GM18870 (cell line): ENCODE measurements at regions not wholly inside any gene's neighbourhood (a gene's known extent, or its start where the extent isn't known, plus 50 kb on each side); places are given as distances from the start of the nearest gene placed in this dataset.
"Not testable (repeated sequence)": the region's sequence is repeated elsewhere in the genome, so short reads cannot be mapped to it uniquely, and the experiment has no call there.

ENCODE experiments used
- ATAC-seq: cut with Tn5 transposase; IDR thresholded peaks from one replicate; pipeline ENCODE4 v1.9.1; 2021; ENCODE audit warnings: moderate library complexity; ENCODE audit not compliant: unreplicated experiment

DNA sequence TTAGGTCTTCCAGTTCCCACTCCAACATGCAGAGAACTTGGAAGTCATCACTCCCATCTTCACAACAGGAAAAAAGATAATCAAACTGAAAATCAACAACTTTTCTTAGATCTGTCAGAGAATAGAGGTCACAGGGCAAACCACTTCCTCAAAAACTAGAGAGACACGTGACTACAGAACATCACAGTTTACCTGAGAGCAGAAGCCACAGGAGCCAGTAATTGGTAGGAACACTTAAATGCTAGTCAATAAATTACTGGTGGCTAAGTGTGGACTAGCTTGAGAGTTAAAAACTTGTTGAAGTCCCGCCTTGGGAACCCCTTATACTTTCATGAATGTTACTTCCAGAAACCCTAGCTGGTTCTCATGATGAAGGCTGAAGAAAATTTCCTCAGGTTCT, 81.1 kb downstream of the THSD1 start:
- ATAC-seq = peak; percentile 72

GRCh38 chr13:52319876-52320275, 86.1 kb downstream of the THSD1 start:
- no peak for ATAC-seq

- ATAC-seq = not testable (repeated sequence)
Measured at GRCh38 chr13:52309833-52310232, 96.1 kb downstream of the THSD1 start.

- not testable (repeated sequence) for ATAC-seq
Measured at GRCh38 chr13:52306336-52306735, 99.6 kb downstream of the THSD1 start.

DNA sequence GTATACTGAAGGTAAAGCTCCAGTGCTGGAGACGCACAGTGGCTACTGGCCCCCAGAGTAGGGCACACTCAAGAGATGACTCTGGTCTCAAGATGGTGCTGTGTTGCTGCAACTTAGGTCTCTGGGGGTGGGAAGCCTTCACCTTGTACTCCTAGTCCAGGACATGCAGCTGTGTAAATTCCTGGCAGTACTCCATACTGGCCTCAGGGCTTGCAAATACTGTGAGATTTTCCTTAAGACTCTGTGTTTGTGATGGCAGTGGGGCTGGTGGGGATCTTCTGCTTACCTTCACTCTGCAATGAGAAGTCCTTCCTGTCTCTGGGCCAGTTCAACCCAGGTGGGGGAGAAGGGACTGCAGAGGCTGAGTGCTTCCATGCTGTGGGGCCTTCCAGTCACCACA, 102.9 kb downstream of the THSD1 start:
- not testable (repeated sequence) for ATAC-seq

DNA sequence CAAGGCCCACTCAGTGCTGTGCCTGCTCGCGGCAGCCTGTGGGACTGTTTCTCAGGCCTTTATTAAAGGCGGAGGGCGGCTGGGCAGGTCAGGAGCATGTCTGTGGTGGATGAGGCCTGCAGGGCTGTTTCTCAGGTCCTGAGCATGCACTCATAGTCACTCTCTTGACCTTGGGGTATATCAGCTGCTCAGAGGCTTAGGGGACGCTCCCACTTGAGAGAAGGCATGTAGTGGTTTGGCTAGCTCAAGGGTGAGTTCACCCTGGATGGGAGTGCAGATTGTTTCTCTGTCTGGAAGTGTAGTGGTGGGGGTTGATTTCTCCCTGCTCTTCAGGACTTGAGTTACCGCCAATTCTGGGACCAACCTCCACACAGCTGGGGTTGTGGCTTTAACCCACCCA, 103.3 kb downstream of the THSD1 start:
- not testable (repeated sequence) for ATAC-seq

DNA sequence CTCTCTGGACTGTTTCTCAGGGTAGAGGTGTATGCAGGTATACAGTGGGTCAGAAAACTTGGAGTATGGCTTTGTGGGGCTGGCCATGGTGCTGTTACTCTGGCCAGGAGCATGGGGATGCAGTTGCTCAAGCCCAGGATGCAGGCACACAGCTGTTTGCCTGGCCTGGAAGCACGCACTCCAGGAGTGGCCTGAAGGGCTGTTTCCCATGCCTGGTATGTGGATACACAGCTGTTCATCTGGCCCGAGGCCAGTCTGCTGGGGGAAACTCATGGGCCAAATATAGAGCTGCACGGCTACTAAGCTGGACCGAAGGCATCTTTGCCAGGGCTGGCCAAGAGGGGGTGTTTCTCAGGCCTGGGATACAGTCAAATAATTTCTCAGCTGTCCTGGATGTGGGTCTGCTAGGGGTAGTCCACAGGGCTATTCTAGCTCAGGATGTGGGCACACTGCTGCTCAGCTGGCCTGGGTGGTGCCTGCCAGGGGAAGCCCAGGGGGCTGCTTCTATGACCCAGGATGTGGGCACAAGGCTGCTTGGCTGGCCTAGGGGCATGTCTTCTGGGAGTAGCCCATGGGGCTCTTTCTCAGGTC, 104.1 kb downstream of the THSD1 start:
- not testable (repeated sequence) for ATAC-seq

DNA sequence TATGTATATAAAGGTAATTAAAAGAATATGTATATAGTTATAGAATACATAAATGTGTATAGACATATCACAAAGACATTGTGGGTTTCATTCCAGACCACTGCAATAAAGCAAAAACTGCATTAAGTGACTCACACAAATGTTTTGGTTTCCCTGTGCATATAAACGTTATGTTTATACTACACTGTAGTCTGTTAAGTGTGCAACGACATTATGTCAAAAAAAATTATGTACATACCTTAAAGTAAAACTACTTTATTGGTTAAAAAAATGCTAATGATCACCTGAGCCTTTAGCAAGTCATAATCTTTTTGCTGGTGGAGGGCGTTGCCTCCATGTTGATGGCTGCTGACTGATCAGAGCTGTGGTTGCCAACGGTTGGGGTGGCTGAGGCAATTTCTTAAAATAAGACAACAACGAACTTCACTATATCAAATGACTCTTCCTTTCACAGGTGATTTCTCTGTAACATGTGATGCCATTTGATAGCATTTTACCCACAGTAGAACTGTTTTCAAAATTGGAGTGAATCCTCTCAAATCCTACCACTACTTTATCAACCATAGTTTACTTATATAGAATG, 107.8 kb downstream of the THSD1 start:
- not testable (repeated sequence) for ATAC-seq

GRCh38 chr13:52288891-52289290, 117.1 kb downstream of the THSD1 start:
- not testable (repeated sequence) for ATAC-seq

DNA sequence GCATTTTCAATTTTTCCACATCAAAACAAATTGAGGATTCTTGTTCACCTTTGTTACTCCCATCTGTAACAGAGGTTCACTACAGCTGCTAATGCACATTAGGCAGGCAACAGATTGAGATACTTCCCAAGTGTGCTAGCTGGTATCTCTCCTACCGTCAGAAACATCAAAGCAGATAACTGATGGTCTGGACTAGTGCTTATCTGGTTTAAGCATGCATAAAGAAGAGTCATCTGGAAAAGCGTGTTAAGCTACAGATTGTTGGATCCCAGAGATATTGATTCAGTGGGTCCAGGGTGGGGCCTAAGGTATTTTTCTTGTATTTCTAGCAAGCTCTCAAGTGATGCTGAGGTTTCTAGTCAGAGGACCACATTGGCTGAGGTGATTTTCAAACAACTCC, 122.0 kb upstream of the NEK3 start:
- ATAC-seq = not testable (repeated sequence)

DNA sequence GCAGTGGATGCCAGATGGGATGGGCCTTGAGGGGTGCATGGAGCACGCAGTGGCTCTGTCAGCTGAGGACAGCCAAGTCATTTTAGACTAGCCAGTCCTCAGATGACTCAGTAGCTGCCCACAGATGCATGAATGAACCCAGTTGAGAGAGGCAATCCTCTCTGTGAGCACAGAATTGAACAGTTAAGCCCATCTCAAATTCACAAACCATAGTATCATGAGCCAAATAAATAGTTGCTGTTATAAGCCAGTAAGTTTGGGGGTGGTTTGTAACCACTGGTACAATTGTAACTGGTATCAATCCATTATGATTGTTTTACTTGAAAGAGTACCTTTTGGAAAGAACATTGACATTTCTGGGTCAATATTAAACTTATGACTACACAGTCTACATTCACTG, 120.0 kb upstream of the NEK3 start:
- ATAC-seq = not testable (repeated sequence)

DNA sequence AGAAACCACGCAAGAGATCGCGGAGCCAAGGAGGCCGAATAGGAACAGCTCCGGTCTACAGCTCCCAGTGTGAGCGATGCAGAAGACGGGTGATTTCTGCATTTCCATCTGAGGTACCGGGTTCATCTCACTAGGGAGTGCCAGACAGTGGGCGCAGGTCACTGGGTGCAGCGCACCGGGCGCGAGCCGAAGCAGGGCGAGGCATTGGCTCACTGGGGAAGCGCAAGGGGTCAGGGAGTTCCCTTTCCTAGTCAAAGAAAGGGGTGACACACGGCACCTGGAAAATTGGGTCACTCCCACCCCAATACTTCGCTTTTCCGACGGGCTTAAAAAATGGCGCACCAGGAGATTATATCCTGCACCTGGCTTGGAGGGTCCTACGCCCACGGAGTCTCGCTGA, 94.9 kb upstream of the NEK3 start:
- not testable (repeated sequence) for ATAC-seq

GRCh38 chr13:52240752-52241151, 81.4 kb upstream of the NEK3 start:
- ATAC-seq = peak; percentile 76

GRCh38 chr13:52235900-52236595, 76.7 kb upstream of the NEK3 start:
- ATAC-seq = peak; percentile 88

DNA sequence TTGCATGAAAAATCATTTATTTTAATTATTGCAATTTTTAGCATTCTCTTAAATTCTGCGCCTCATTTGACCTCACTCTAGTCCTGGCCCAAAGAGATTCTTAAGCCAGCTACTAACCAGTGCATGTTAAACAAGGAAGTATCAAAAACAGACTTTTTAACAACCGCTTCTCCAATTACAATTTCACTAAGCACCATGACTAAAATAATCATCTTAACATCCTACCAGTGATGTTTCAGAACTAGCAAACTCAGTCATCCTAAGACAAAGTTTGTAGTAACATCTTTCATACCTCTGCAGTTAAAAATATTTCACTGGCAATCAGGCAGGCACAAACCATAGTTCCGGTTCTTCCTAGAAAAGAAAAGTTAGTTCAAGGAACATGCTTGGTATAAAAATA, 75.5 kb upstream of the NEK3 start:
- not testable (repeated sequence) for ATAC-seq

DNA sequence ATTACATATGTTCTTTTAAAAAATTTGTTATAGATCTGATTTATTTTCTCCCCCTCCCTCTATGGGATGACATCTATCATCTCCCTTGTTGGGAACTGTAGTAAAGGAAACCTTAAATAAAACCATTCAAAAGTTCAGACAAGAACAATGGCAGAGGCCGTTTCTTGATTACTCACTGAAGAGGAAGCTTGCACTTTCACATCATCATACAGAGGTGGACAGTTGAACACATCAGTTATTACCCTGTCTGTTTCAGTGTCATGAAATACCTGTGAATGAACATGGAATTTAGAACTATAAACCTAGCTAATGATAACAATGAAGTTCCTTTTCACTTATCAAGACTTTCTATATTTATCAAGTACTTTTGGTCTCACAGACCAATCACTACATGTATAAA, 63.7 kb upstream of the NEK3 start:
- not testable (repeated sequence) for ATAC-seq

- not testable (repeated sequence) for ATAC-seq
Measured at GRCh38 chr13:52213920-52214319, 54.5 kb upstream of the NEK3 start.

DNA sequence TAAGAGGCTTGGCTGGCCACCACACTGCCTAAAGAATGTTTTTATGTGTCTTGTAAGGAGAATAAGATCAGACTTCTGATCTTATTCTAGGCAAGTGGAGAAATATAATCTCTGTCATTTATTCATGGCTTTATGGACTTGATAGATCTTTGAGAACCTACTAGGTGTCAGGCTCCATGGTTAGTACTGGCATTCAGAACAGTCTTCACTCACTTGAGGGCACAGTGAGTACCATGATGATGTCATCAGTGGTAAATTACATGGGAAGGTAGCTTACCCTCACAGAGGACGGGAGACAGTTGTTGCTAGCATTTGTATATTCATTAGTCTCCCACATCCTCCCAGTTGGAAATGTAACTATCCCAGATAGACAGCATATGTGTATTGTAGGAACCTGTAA, 53.5 kb upstream of the NEK3 start:
- not testable (repeated sequence) for ATAC-seq

GRCh38 chr13:52211416-52211776, 52.0 kb upstream of the NEK3 start:
- not testable (repeated sequence) for ATAC-seq

DNA sequence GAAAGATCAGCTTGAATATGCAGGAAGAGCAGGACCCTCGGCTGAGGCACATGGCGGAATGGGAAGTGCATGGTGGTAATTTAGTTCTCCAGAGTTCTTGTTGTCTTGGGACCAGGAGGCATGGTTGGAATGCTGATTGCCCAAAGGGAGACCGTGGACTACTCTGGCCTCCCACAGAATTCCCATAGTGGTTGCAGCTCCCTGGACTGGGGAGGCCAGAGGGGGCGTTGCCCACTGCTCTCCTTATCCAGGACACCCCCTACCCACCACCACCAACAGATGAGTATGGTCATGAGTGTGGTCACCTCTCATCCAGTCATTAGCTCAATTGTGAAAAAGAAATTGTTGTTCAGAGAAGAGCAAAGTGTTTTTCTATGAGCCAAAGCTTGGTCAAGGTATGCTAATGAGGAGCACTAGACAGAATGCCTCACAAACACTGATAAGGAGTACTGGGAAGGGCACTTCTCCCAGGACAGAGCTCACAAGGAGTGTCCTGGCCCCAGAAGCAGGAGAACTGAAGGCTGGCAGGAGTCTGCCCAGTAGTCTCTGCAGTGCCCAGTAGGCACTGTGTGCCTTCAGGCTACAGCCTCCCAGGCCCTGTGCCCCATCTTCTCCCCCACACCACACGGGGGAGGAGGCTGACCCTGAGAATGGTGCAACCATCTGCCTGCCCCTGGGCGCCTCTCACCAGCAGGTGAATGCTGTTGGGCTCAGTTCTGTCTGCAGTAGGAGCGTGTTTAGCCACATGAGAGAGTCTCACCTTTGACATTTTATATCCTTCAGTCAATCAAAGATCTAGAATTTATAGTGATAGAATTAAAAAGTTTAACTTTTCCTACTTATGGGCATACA, 51.4 kb upstream of the NEK3 start:
- ATAC-seq = not testable (repeated sequence)
